Lung (tissue), 11 donors: ENCODE measurements at regions not wholly inside any gene's neighbourhood (a gene's known extent, or its start where the extent isn't known, plus 50 kb on each side); places are given as distances from the start of the nearest gene placed in this dataset.

Source experiments
- ATAC-seq: fragments of 200-7000 bp; cut with Tn5 transposase; one replicate; pipeline ENCODE4 v1.9.1; 2020; ENCODE audit warnings: moderate number of reproducible peaks; ENCODE audit not compliant: insufficient read depth, low FRiP score
- DNase-seq, 3 donors: peaks; one replicate each; pipeline ENCODE4 v3.0.0-alpha.2; 2013 to 2017
- H3K27ac ChIP-seq, 2 donors: one replicate each; pipeline ENCODE4 v1.5.1; 2013; ENCODE audit warnings: mild to moderate bottlenecking in 2 of 2, moderate library complexity in 2 of 2, control low read depth in 1 of 2, inconsistent platforms in 1 of 2, low read depth in 1 of 2, low read length in 1 of 2
- H3K27me3 ChIP-seq, 3 donors: one replicate each; pipeline ENCODE4 v1.5.1; 2013; ENCODE audit warnings: low read length in 2 of 3; ENCODE audit not compliant: control insufficient read depth in 3 of 3, insufficient read depth in 3 of 3
- H3K36me3 ChIP-seq, 4 donors: one replicate each; pipeline ENCODE4 v1.5.1; 2013; ENCODE audit warnings: low read length in 4 of 4, mild to moderate bottlenecking in 1 of 4, moderate library complexity in 1 of 4; ENCODE audit not compliant: control insufficient read depth in 4 of 4, insufficient read depth in 4 of 4
- H3K4me1 ChIP-seq, 5 donors: one replicate each; pipeline ENCODE4 v1.5.1; 2013; ENCODE audit warnings: low read length in 5 of 5, mild to moderate bottlenecking in 2 of 5, moderate library complexity in 1 of 5; ENCODE audit not compliant: control insufficient read depth in 5 of 5, insufficient read depth in 5 of 5
- H3K4me3 ChIP-seq: one replicate; pipeline ENCODE4 v1.5.1; 2013; ENCODE audit warnings: mild to moderate bottlenecking, control low read depth, moderate library complexity
- H3K9ac ChIP-seq, 2 donors: one replicate each; pipeline ENCODE4 v1.5.1; 2013; ENCODE audit warnings: low read length in 2 of 2, control low read depth in 1 of 2; ENCODE audit not compliant: insufficient read depth in 1 of 2
- H3K9me3 ChIP-seq, 4 donors: one replicate each; pipeline ENCODE4 v1.5.1; 2013; ENCODE audit warnings: low read length in 3 of 4, mild to moderate bottlenecking in 1 of 4, moderate library complexity in 1 of 4; ENCODE audit not compliant: control insufficient read depth in 4 of 4, insufficient read depth in 3 of 4
- WGBS, 2 donors: extraction: QIAGEN DNeasy Blood & Tissue Kit; methylation state at CpG; one replicate each; pipeline ENCODE4 v1.1.7; 2013; 5-methylcytosine and 5-hydroxymethylcytosine counted together
- TF ChIP-seq, protein P1 (sequence below): IDR thresholded peaks from 2 replicates; pipeline ENCODE4 v1.5.1; 2012; ENCODE audit warnings: mild to moderate bottlenecking; ENCODE audit errors: control extremely low read depth, extremely low read depth
- donor health status: control.
- donor health status: control.
- donor health status: Bipolar disorder and iron deficiency.
- donor health status: healthy.
- donor health status: DM: yes; HTN: yes; CAD: no.

DNA sequence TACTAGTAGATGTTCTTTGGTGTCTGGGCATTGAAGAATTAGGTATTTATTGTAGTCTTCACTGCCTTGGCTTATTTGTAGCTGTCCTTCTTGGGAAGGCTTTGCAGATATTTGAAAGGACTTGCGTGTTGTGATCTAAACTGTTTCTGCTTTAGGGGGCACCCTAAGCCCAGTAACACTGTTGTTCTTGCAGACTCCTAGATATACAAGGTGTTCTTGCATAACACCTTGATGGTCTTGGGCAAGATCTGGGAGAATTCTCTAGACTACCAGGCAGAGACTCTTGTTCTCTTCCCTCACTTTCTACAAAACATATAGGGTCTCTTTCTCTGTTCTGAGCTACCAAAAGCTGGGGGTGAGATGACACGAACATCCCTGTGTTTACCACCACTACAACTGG is 179.1 kb downstream of the FAM170A start:
- no peak for DNase-seq
- no peak overlapping the region for H3K9ac ChIP-seq
- H3K36me3 ChIP-seq: no peaks in the 10 kb centered on the region
- WGBS, 2 donors: 92 to 98% methylated on average over 2 of the region's 2 CpGs
- TF ChIP-seq, protein P1, sequence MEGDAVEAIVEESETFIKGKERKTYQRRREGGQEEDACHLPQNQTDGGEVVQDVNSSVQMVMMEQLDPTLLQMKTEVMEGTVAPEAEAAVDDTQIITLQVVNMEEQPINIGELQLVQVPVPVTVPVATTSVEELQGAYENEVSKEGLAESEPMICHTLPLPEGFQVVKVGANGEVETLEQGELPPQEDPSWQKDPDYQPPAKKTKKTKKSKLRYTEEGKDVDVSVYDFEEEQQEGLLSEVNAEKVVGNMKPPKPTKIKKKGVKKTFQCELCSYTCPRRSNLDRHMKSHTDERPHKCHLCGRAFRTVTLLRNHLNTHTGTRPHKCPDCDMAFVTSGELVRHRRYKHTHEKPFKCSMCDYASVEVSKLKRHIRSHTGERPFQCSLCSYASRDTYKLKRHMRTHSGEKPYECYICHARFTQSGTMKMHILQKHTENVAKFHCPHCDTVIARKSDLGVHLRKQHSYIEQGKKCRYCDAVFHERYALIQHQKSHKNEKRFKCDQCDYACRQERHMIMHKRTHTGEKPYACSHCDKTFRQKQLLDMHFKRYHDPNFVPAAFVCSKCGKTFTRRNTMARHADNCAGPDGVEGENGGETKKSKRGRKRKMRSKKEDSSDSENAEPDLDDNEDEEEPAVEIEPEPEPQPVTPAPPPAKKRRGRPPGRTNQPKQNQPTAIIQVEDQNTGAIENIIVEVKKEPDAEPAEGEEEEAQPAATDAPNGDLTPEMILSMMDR: no peak
- H3K4me3 ChIP-seq: no peak overlapping the region
- H3K4me1 ChIP-seq: peaks cover 0 to 4% (median 0%) of the 10 kb centered on the region in 5 donors
- H3K27ac ChIP-seq: no peak overlapping the region
- H3K9me3 ChIP-seq: peaks cover 0 to 4% (median 0%) of the 10 kb centered on the region in 4 donors
- ATAC-seq: no peak
- H3K27me3 ChIP-seq: no peaks in the 10 kb centered on the region

DNA sequence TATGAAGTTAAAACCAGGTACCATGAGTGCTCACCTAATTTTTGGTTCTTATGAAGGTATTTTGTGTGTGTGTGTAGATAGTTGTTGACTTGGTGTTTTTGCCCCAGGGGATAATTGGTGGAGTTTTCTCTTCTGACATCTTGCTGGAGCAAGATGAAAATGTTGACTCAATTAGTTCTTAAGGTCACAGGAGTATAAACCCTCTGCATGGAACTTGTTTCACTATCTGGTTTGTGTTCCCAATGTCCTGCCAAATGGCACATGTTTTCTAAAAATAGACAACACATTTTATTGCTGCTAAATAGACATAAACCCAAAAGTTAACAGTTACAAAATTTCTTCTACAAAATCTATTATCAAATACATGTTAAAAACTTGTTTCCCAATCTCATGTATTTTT is 180.9 kb downstream of the FAM170A start:
- peaks cover 0 to 4% (median 0%) of the 10 kb centered on the region in 5 donors for H3K4me1 ChIP-seq
- H3K27ac ChIP-seq: no peak overlapping the region
- H3K27me3 ChIP-seq: no peaks in the 10 kb centered on the region
- no peak overlapping the region for H3K4me3 ChIP-seq
- H3K36me3 ChIP-seq: no peaks in the 10 kb centered on the region
- TF ChIP-seq, protein P1: no peak
- DNase-seq: no peak
- H3K9ac ChIP-seq: no peak overlapping the region
- no peak for ATAC-seq
- H3K9me3 ChIP-seq: peaks cover 0 to 4% (median 0%) of the 10 kb centered on the region in 4 donors

DNA sequence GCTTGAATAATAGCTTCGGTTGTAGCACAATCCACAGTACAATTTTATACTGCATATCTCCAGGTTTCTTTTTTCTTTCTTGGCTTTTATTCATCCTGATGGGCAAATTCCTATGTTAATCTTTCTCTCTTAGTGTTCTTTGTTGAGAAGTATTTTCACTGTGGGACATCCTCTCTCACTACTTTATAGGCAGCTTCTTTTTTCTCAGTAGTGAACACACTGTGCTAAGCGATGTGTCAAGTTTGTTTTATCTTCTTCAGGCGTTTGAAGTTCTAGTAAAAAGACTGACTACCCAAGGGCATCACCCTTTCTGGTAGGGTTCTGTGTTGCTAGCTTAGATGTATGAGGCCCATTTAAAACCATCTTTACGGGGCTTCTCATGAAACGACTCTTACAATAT is 182.1 kb downstream of the FAM170A start:
- no peaks in the 10 kb centered on the region for H3K27me3 ChIP-seq
- ATAC-seq: no peak
- no peak overlapping the region for H3K27ac ChIP-seq
- no peak overlapping the region for H3K4me3 ChIP-seq
- TF ChIP-seq, protein P1: no peak
- peaks cover 0 to 4% (median 0%) of the 10 kb centered on the region in 5 donors for H3K4me1 ChIP-seq
- H3K9ac ChIP-seq: no peak overlapping the region
- peaks cover 0 to 4% (median 0%) of the 10 kb centered on the region in 4 donors for H3K9me3 ChIP-seq
- DNase-seq: no peak
- H3K36me3 ChIP-seq: no peaks in the 10 kb centered on the region
- WGBS, 2 donors: 76 to 82% methylated on average over 5 of the region's 5 CpGs

DNA sequence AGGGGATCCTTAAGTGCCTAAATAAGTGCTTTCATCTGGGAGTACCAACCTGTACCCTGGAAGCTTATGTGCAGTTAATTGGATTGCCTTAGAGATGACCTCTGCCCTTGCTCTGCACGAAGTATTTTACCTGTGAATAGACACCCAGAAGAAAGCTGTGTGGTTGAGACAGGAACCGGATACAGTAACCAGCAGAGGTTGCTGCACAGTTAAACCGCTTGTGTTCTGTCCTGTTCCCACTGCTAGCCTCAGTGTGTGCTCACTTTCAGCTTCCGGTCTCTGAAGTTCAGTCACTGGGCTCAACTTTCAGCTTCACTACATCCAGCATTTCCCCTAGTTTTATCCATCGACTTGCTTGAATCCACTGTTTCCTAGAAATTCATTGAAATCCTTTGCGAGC is 185.3 kb downstream of the FAM170A start:
- H3K27me3 ChIP-seq: no peaks in the 10 kb centered on the region
- TF ChIP-seq, protein P1: no peak
- H3K4me1 ChIP-seq: peaks cover 0 to 4% (median 0%) of the 10 kb centered on the region in 5 donors
- H3K27ac ChIP-seq: no peak overlapping the region
- ATAC-seq (no peak), DNase-seq (no peak)
- 87 to 90% methylated on average over 6 of the region's 6 CpGs for WGBS, 2 donors
- H3K9me3 ChIP-seq: no peaks in the 10 kb centered on the region
- H3K9ac ChIP-seq: no peak overlapping the region
- H3K36me3 ChIP-seq: no peaks in the 10 kb centered on the region
- H3K4me3 ChIP-seq: no peak overlapping the region
